ENCODE measurements at regions not wholly inside any gene's neighbourhood (a gene's known extent, or its start where the extent isn't known, plus 50 kb on each side); places are given as distances from the start of the nearest gene placed in this dataset.
"Not testable (repeated sequence)": the region's sequence is repeated elsewhere in the genome, so short reads cannot be mapped to it uniquely, and the experiment has no call there.

GRCh38 chr2:66242888-66243287, 192.0 kb upstream of the MEIS1 start:
- not testable (repeated sequence) for DNase-seq

- no peak for DNase-seq
These were observed 192.7 kb upstream of the MEIS1 start for GRCh38 chr2:66242099-66242789.

GRCh38 chr2:66240286-66240685, 194.6 kb upstream of the MEIS1 start:
- DNase-seq, result peak; percentile 36

- DNase-seq, result peak; percentile 38
These were observed 195.3 kb upstream of the MEIS1 start for GRCh38 chr2:66239655-66240054.

- no peak for DNase-seq
These were observed 197.0 kb upstream of the MEIS1 start for GRCh38 chr2:66237803-66238379.

- DNase-seq, result no peak
These were observed 197.8 kb upstream of the MEIS1 start for GRCh38 chr2:66236816-66237802.

GRCh38 chr2:66236067-66236685, 198.7 kb upstream of the MEIS1 start:
- no peak for DNase-seq

- no peak for DNase-seq
These were observed 199.5 kb upstream of the MEIS1 start for GRCh38 chr2:66235428-66235827.

- DNase-seq, result no peak
These were observed 200.9 kb upstream of the MEIS1 start for GRCh38 chr2:66233981-66234380.

GRCh38 chr2:66228128-66228547, 206.8 kb upstream of the MEIS1 start:
- no peak for DNase-seq

- DNase-seq, result no peak
These were observed 217.8 kb upstream of the MEIS1 start for GRCh38 chr2:66217039-66217585.

- DNase-seq, result no peak
These were observed 222.2 kb upstream of the MEIS1 start for GRCh38 chr2:66212749-66213148.

GRCh38 chr2:66202586-66202985, 232.3 kb upstream of the MEIS1 start:
- DNase-seq, result no peak

- no peak for DNase-seq
These were observed 233.7 kb upstream of the MEIS1 start for GRCh38 chr2:66201242-66201641.

- DNase-seq, result no peak
These were observed 236.1 kb upstream of the MEIS1 start for GRCh38 chr2:66198873-66199272.

- DNase-seq, result no peak
These were observed 242.0 kb upstream of the MEIS1 start for GRCh38 chr2:66192888-66193287.

GRCh38 chr2:66191311-66191710, 243.6 kb upstream of the MEIS1 start:
- no peak for DNase-seq

- no peak for DNase-seq
These were observed 245.4 kb upstream of the MEIS1 start for GRCh38 chr2:66189553-66189952.

- no peak for DNase-seq
These were observed 248.4 kb upstream of the MEIS1 start for GRCh38 chr2:66186537-66186936.

- no peak for DNase-seq
These were observed 249.3 kb upstream of the MEIS1 start for GRCh38 chr2:66185497-66186054.

- DNase-seq, result not testable (repeated sequence)
These were observed 257.7 kb upstream of the MEIS1 start for GRCh38 chr2:66177128-66177796.

Data from muscle of arm (tissue), 1 donor.